Mesenchymal stem cell (in vitro differentiated cells and primary cell): ENCODE measurements at regions not wholly inside any gene's neighbourhood (a gene's known extent, or its start where the extent isn't known, plus 50 kb on each side); places are given as distances from the start of the nearest gene placed in this dataset.

ENCODE experiments used
- DNase-seq: peaks from one replicate; pipeline ENCODE4 v3.0.0-alpha.2; 2013
- H2AFZ ChIP-seq: one replicate; pipeline ENCODE4 v1.6.1; 2013; ENCODE audit warnings: low read depth, mild to moderate bottlenecking, control low read depth, inconsistent platforms, low read length, moderate library complexity
- H2AK5ac ChIP-seq: 2 replicates; pipeline ENCODE4 v1.6.1; 2013; ENCODE audit warnings: low read length, moderate library complexity, mild to moderate bottlenecking, inconsistent platforms; ENCODE audit not compliant: severe bottlenecking
- H2BK120ac ChIP-seq: one replicate; pipeline ENCODE4 v1.6.1; 2013; ENCODE audit warnings: low read depth, mild to moderate bottlenecking, inconsistent platforms, low read length, moderate library complexity
- H2BK12ac ChIP-seq, 2 experiments: one replicate each; pipeline ENCODE4 v1.6.1; 2013; ENCODE audit warnings: inconsistent platforms in 2 of 2, low read length in 2 of 2, mild to moderate bottlenecking in 2 of 2, moderate library complexity in 2 of 2, control low read depth in 1 of 2
- H2BK15ac ChIP-seq: one replicate; pipeline ENCODE4 v1.6.1; 2013; ENCODE audit warnings: mild to moderate bottlenecking, low read depth, inconsistent platforms; ENCODE audit not compliant: poor library complexity, severe bottlenecking
- H2BK5ac ChIP-seq: 2 replicates; pipeline ENCODE4 v1.6.1; 2013; ENCODE audit warnings: low read depth, mild to moderate bottlenecking, low read length, control low read depth, inconsistent platforms; ENCODE audit not compliant: poor library complexity, severe bottlenecking
- H3K14ac ChIP-seq, 2 experiments: one replicate each; pipeline ENCODE4 v1.6.1; 2013; ENCODE audit warnings: inconsistent platforms in 2 of 2, low read length in 2 of 2, control low read depth in 1 of 2, mild to moderate bottlenecking in 1 of 2, moderate library complexity in 1 of 2
- H3K18ac ChIP-seq, 2 experiments: one replicate each; pipeline ENCODE4 v1.6.1; 2013; ENCODE audit warnings: inconsistent platforms in 2 of 2, low read length in 2 of 2, control low read depth in 1 of 2, low read depth in 1 of 2, mild to moderate bottlenecking in 1 of 2
- H3K23ac ChIP-seq, 2 experiments: one replicate each; pipeline ENCODE4 v1.6.1; 2013; ENCODE audit warnings: inconsistent platforms in 2 of 2, low read length in 2 of 2, mild to moderate bottlenecking in 2 of 2, moderate library complexity in 2 of 2, control low read depth in 1 of 2
- H3K27ac ChIP-seq: 2 replicates; pipeline ENCODE4 v1.5.1; 2013; ENCODE audit warnings: mild to moderate bottlenecking, moderate library complexity, low read length, control low read depth, inconsistent platforms; ENCODE audit not compliant: poor library complexity, severe bottlenecking
- H3K27me3 ChIP-seq, 2 experiments: 2 replicates each; pipeline versions ENCODE4 v1.6.1 to v1.7.0; 2013; ENCODE audit warnings: low read length in 2 of 2, mild to moderate bottlenecking in 2 of 2, moderate library complexity in 2 of 2, control low read depth in 1 of 2, inconsistent platforms in 1 of 2; ENCODE audit not compliant: control insufficient read depth in 1 of 2, insufficient read depth in 1 of 2
- H3K36me3 ChIP-seq, 2 experiments: 2 replicates each; pipeline versions ENCODE4 v1.6.1 to v1.7.0; 2013; ENCODE audit warnings: low read length in 2 of 2, control low read depth in 1 of 2, inconsistent platforms in 1 of 2, low read depth in 1 of 2, mild to moderate bottlenecking in 1 of 2; ENCODE audit not compliant: insufficient read depth in 2 of 2, control insufficient read depth in 1 of 2
- H3K4ac ChIP-seq, 2 experiments: one replicate each; pipeline ENCODE4 v1.6.1; 2013; ENCODE audit warnings: inconsistent platforms in 2 of 2, low read length in 2 of 2, mild to moderate bottlenecking in 2 of 2, moderate library complexity in 2 of 2, control low read depth in 1 of 2, low read depth in 1 of 2
- H3K4me1 ChIP-seq: 2 replicates; pipeline ENCODE4 v1.6.1; 2013; ENCODE audit warnings: low read depth, low read length, control low read depth; ENCODE audit not compliant: control insufficient read depth, insufficient read depth
- H3K4me2 ChIP-seq: 2 replicates; pipeline ENCODE4 v1.6.1; 2013; ENCODE audit warnings: low read length, mild to moderate bottlenecking, inconsistent platforms; ENCODE audit not compliant: poor library complexity, severe bottlenecking
- H3K4me3 ChIP-seq, 2 experiments: 2 replicates each; pipeline versions ENCODE4 v1.5.1 to v1.7.0; 2013; ENCODE audit warnings: low read length in 2 of 2, mild to moderate bottlenecking in 2 of 2, control low read depth in 1 of 2, low read depth in 1 of 2; ENCODE audit not compliant: insufficient read depth in 1 of 2
- H3K79me1 ChIP-seq: replicated peaks from 2 replicates; pipeline ENCODE4 v1.6.1; 2013; ENCODE audit warnings: mild to moderate bottlenecking, control low read depth, low read length, inconsistent platforms; ENCODE audit not compliant: poor library complexity, severe bottlenecking
- H3K9ac ChIP-seq: 2 replicates; pipeline ENCODE4 v1.7.0; 2013; ENCODE audit warnings: mild to moderate bottlenecking, low read length, moderate library complexity
- H3K9me3 ChIP-seq: 2 replicates; pipeline ENCODE4 v1.7.0; 2013; ENCODE audit warnings: mild to moderate bottlenecking, low read length; ENCODE audit not compliant: control insufficient read depth
- H4K8ac ChIP-seq: one replicate; pipeline ENCODE4 v1.6.1; 2013; ENCODE audit warnings: inconsistent platforms, mild to moderate bottlenecking, low read length, moderate library complexity
- H4K91ac ChIP-seq: one replicate; pipeline ENCODE4 v1.6.1; 2013; ENCODE audit warnings: mild to moderate bottlenecking, low read length, inconsistent platforms
- WGBS: methylation state at CpG from one replicate; pipeline ENCODE4 v1.1.7; 2013; ENCODE audit warnings: mixed read lengths; 5-methylcytosine and 5-hydroxymethylcytosine counted together

DNA sequence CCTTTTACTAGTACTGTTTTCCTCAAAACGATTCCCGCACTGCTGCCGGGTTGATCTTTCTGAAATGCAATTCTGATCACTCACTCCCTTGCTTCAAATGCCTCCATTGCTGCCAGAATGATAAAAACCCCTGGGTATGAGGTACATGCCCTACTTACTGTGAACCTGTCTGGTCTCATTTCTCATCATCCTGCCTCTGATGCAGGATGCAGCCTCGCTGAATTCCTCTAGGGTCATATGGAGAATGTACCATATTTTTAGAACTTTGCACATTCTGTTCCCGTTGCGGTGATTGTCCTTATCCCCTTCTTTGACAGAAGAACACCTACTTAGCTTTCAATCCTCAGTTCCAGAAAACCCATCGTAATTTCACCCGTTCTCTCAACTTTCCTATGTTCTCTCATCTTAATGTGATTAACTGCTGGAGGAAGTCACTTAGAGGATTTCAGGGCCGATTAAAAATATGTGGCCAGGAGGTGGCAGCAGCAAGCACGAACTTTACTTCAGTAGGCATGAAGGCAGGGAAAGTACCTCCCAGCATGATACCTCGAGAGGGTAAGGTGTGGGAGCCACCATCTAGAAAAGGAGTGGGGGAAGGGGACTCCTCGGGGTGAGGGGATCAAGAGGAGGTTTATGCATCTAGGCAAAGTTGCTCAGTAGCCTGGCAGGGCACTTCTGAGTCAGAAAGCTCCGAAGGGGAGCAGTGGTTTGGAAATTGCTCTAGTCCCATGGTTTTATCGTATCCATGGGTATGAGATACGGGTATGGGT, 361.5 kb upstream of the ZP4 start:
- Histone ChIP-seq H2BK120ac (no peak overlapping the region), H3K9ac (no peak overlapping the region), H4K91ac (no peak overlapping the region), H3K36me3 (no peaks in the 10 kb centered on the region), H3K27me3 (no peaks in the 10 kb centered on the region), H3K4me1 (no peaks in the 10 kb centered on the region), H3K4me3 (no peak overlapping the region), H3K27ac (no peak overlapping the region), H3K14ac (no peak overlapping the region), H3K4ac (no peak overlapping the region), H2BK12ac (no peak overlapping the region), H2AK5ac (no peak overlapping the region), H3K23ac (no peak overlapping the region), H2AFZ (no peak overlapping the region), H3K4me2 (no peak overlapping the region), H3K18ac (no peak overlapping the region), H2BK15ac (no peak overlapping the region), H2BK5ac (no peak overlapping the region), H3K9me3 (no peaks in the 10 kb centered on the region), H4K8ac (peak overlapping the region; percentile 13), H3K79me1 (no peaks in the 10 kb centered on the region)
- DNase-seq, result peak; percentile 47
- 57% methylated on average over 13 of the region's 15 CpGs for WGBS

DNA sequence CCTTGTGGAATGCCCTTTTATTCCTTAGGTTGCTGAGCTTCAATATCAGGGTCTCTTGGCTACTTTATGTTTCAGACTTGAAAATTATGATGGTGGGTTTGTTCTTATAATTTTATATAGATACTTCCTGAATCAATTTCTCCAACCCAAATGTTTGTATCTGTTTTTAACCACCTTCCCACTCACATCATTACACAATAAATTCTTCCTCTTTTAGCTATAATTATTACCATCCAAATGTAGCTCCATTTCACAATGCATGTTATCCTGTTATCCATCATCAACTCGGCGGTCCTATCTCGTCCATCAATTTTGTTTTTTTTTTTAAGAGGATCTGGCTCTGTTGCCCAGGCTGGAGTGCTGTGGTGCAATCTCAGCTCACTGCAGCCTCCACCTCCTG, 357.6 kb upstream of the ZP4 start:
- Histone ChIP-seq H3K9me3 (no peaks in the 10 kb centered on the region), H3K79me1 (no peaks in the 10 kb centered on the region), H3K9ac (no peak overlapping the region), H3K36me3 (no peaks in the 10 kb centered on the region), H3K4ac (no peak overlapping the region), H3K27me3 (no peaks in the 10 kb centered on the region), H2BK120ac (no peak overlapping the region), H2AK5ac (no peak overlapping the region), H3K27ac (no peak overlapping the region), H2AFZ (no peak overlapping the region), H3K23ac (no peak overlapping the region), H2BK15ac (no peak overlapping the region), H3K18ac (no peak overlapping the region), H3K4me2 (no peak overlapping the region), H3K4me1 (no peaks in the 10 kb centered on the region), H3K4me3 (no peak overlapping the region), H3K14ac (no peak overlapping the region), H4K91ac (no peak overlapping the region), H4K8ac (no peak overlapping the region), H2BK5ac (no peak overlapping the region), H2BK12ac (no peak overlapping the region)
- no peak for DNase-seq
- 86% methylated on average over 3 of the region's 3 CpGs for WGBS

DNA sequence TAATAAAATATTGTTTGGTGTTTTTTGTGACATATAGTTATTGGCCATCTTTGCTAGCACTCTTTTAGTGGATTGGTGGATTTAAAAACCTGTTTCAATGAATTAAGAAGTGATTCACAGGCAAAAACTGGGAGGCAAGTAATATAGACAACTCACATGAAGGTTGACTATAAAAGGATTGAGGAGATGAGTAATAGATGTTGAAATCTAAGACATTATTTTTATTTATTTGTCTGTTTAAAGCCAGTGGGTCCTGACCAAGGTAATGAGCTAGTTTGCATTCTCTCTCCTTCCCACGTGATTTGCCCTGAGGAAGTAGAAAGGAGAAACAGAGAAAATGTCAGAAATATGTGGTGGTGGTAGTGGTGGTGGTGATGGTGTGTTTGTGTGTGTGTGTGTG, 351.5 kb upstream of the ZP4 start:
- no peak overlapping the region for H2AFZ ChIP-seq
- no peak overlapping the region for H2BK120ac ChIP-seq
- H3K79me1 ChIP-seq, result no peaks in the 10 kb centered on the region
- no peaks in the 10 kb centered on the region for H3K36me3 ChIP-seq
- no peak overlapping the region for H2BK12ac ChIP-seq
- 70% methylated on average over 1 of the region's 1 CpG for WGBS
- no peak overlapping the region for H2AK5ac ChIP-seq
- H3K4me1 ChIP-seq, result no peaks in the 10 kb centered on the region
- H3K23ac ChIP-seq, result no peak overlapping the region
- no peak overlapping the region for H3K14ac ChIP-seq
- no peak for DNase-seq
- H3K4me2 ChIP-seq, result no peak overlapping the region
- H2BK15ac ChIP-seq, result no peak overlapping the region
- no peaks in the 10 kb centered on the region for H3K9me3 ChIP-seq
- no peaks in the 10 kb centered on the region for H3K27me3 ChIP-seq
- no peak overlapping the region for H4K8ac ChIP-seq
- H3K9ac ChIP-seq, result no peak overlapping the region
- no peak overlapping the region for H4K91ac ChIP-seq
- H2BK5ac ChIP-seq, result no peak overlapping the region
- H3K27ac ChIP-seq, result no peak overlapping the region
- H3K4ac ChIP-seq, result no peak overlapping the region
- H3K4me3 ChIP-seq, result no peak overlapping the region
- no peak overlapping the region for H3K18ac ChIP-seq

DNA sequence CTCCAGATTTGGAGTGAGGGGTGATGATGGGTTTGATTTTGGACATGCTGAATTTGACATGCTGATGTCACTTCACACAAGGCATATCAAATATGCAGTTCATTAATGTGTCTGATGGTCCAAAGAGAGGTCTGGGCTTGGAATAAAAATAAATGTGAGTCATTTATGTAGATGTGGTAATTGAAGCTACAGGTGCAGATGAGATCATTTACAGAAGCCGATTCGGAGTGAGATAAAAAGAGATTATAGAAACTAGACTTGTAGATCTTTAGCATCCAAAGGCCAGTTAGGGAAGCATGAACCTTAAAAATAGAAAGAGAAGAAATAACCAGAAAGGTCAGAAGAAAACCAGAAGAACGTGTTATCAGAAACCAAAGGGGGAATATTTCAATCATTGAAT, 350.9 kb upstream of the ZP4 start:
- Histone ChIP-seq H3K4me1 (no peaks in the 10 kb centered on the region), H3K36me3 (no peaks in the 10 kb centered on the region), H3K18ac (no peak overlapping the region), H2BK12ac (no peak overlapping the region), H3K23ac (no peak overlapping the region), H4K91ac (no peak overlapping the region), H4K8ac (no peak overlapping the region), H2BK15ac (no peak overlapping the region), H2AK5ac (no peak overlapping the region), H2BK5ac (no peak overlapping the region), H3K4me3 (no peak overlapping the region), H3K9me3 (no peaks in the 10 kb centered on the region), H3K14ac (no peak overlapping the region), H3K9ac (no peak overlapping the region), H2AFZ (no peak overlapping the region), H3K27me3 (no peaks in the 10 kb centered on the region), H3K27ac (no peak overlapping the region), H2BK120ac (no peak overlapping the region), H3K4ac (no peak overlapping the region), H3K4me2 (no peak overlapping the region), H3K79me1 (no peaks in the 10 kb centered on the region)
- WGBS, result 85% methylated on average over 3 of the region's 3 CpGs
- no peak for DNase-seq
